NT2/D1 (cell line): ENCODE measurements at regions not wholly inside any gene's neighbourhood (a gene's known extent, or its start where the extent isn't known, plus 50 kb on each side); places are given as distances from the start of the nearest gene placed in this dataset.
"Not testable (repeated sequence)": the region's sequence is repeated elsewhere in the genome, so short reads cannot be mapped to it uniquely, and the experiment has no call there.

Experiments used
- DNase-seq: peaks from one replicate; pipeline ENCODE4 v3.0.0-alpha.2; 2011; ENCODE audit warnings: low read depth, low spot score
- H3K27me3 ChIP-seq: 2 replicates; pipeline ENCODE4 v1.6.0; 2011; ENCODE audit warnings: mild to moderate bottlenecking; ENCODE audit not compliant: insufficient read length, insufficient read depth
- H3K36me3 ChIP-seq: 2 replicates; pipeline ENCODE4 v1.6.1; 2011; ENCODE audit warnings: mild to moderate bottlenecking, low read length, mixed read lengths; ENCODE audit not compliant: insufficient read depth, insufficient read length
- H3K4me1 ChIP-seq: 2 replicates; pipeline ENCODE4 v1.5.1; 2011; ENCODE audit not compliant: insufficient read depth, insufficient read length
- H3K4me3 ChIP-seq: 2 replicates; pipeline ENCODE4 v1.5.1; 2011; ENCODE audit warnings: low read depth; ENCODE audit not compliant: insufficient read length
- H3K9ac ChIP-seq: 2 replicates; pipeline ENCODE4 v1.6.0; 2011; ENCODE audit warnings: low read depth; ENCODE audit not compliant: insufficient read length
- H3K9me3 ChIP-seq: 2 replicates; pipeline ENCODE4 v1.5.1; 2011; ENCODE audit warnings: mild to moderate bottlenecking, low read length; ENCODE audit not compliant: insufficient read depth
- SUZ12 ChIP-seq: IDR thresholded peaks from 2 replicates; pipeline ENCODE4 v1.6.1; 2011; ENCODE audit not compliant: insufficient read length, insufficient read depth; ENCODE audit errors: extremely low read depth
- YY1 ChIP-seq: IDR thresholded peaks from 2 replicates; pipeline ENCODE4 v1.6.1; 2011; ENCODE audit not compliant: insufficient read length, insufficient read depth
- ZNF274 ChIP-seq: IDR thresholded peaks from 2 replicates; pipeline ENCODE4 v1.6.1; 2011; ENCODE audit warnings: mild to moderate bottlenecking, low read depth, low read length

GRCh38 chr12:90675106-90675505, 279.9 kb downstream of the CCER1 start:
- H3K27me3 ChIP-seq, result no peaks in the 10 kb centered on the region
- H3K9ac ChIP-seq, result no peak overlapping the region
- no peak for TF ChIP-seq YY1
- TF ChIP-seq ZNF274, result no peak
- TF ChIP-seq SUZ12, result no peak
- H3K36me3 ChIP-seq, result no peaks in the 10 kb centered on the region
- H3K4me3 ChIP-seq, result no peak overlapping the region
- no peaks in the 10 kb centered on the region for H3K9me3 ChIP-seq
- no peaks in the 10 kb centered on the region for H3K4me1 ChIP-seq
- DNase-seq, result no peak

- no peak for DNase-seq
- Histone ChIP-seq H3K4me3 (no peak overlapping the region), H3K9me3 (no peaks in the 10 kb centered on the region), H3K4me1 (no peaks in the 10 kb centered on the region), H3K36me3 (no peaks in the 10 kb centered on the region), H3K27me3 (no peaks in the 10 kb centered on the region), H3K9ac (no peak overlapping the region)
- TF ChIP-seq ZNF274 (no peak), SUZ12 (no peak), YY1 (no peak)
Measured at GRCh38 chr12:90672081-90672480, 282.9 kb downstream of the CCER1 start.

DNA sequence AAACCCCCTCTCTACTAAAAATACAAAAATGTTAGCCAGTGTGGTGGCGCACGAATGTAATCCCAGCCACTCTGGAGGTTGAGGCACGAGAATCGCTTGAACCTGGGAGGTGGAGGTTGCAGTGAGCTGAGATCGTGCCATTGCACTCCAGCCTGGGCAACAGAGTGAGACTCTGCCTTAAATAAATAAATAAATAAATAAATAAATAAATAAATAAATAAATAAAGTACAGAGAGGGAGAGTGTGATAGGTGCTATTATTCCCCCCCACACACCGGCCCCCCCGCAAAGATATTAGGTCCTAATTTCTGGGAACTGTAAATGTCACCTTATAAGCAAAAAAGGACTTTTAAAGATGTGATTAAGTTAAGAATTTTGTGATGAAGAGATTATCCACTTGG, 291.0 kb downstream of the CCER1 start:
- H3K9ac ChIP-seq, H3K4me3 ChIP-seq, H3K4me1 ChIP-seq, H3K27me3 ChIP-seq, H3K9me3 ChIP-seq, DNase-seq, H3K36me3 ChIP-seq: not testable (repeated sequence)

GRCh38 chr12:90659060-90659459, 295.9 kb downstream of the CCER1 start:
- no peak overlapping the region for H3K4me3 ChIP-seq
- TF ChIP-seq SUZ12 (no peak), YY1 (no peak)
- H3K9ac ChIP-seq, result no peak overlapping the region
- H3K9me3 ChIP-seq, result no peaks in the 10 kb centered on the region
- no peaks in the 10 kb centered on the region for H3K36me3 ChIP-seq
- no peaks in the 10 kb centered on the region for H3K27me3 ChIP-seq
- H3K4me1 ChIP-seq, result no peaks in the 10 kb centered on the region
- no peak for DNase-seq

GRCh38 chr12:90653040-90653439, 301.9 kb downstream of the CCER1 start:
- no peaks in the 10 kb centered on the region for H3K4me1 ChIP-seq
- no peak overlapping the region for H3K9ac ChIP-seq
- no peak for DNase-seq
- no peaks in the 10 kb centered on the region for H3K36me3 ChIP-seq
- TF ChIP-seq ZNF274, result no peak
- TF ChIP-seq SUZ12, result no peak
- TF ChIP-seq YY1, result no peak
- H3K27me3 ChIP-seq, result no peaks in the 10 kb centered on the region
- no peak overlapping the region for H3K4me3 ChIP-seq
- no peaks in the 10 kb centered on the region for H3K9me3 ChIP-seq

GRCh38 chr12:90652280-90652679, 302.7 kb downstream of the CCER1 start:
- no peak for TF ChIP-seq YY1
- TF ChIP-seq SUZ12, result no peak
- TF ChIP-seq ZNF274, result no peak
- peaks cover 3% of the 10 kb centered on the region; the same call in 1 of the 2 replicates for H3K9me3 ChIP-seq
- no peaks in the 10 kb centered on the region for H3K27me3 ChIP-seq
- H3K36me3 ChIP-seq, result no peaks in the 10 kb centered on the region
- H3K4me1 ChIP-seq, result no peaks in the 10 kb centered on the region
- H3K9ac ChIP-seq, result no peak overlapping the region
- H3K4me3 ChIP-seq, result no peak overlapping the region
- DNase-seq, result no peak

DNA sequence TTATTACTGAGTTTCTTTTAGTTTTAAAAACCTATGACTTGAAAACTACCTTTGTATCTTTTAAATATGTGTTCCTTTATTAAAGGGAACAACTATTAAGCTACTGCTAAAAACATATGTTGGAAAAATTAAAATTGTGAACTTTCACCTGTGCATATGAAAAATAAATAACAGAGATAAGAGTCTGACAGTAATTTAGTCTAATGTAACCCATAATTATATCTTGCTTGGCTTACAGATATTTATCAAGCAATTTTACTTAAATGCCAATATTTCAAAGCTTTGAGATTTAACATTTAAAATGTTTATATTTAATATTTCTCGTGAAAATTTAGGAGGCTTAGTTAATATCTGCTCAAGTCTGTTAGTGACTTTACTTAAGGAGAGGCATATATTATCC, 309.8 kb downstream of the CCER1 start:
- no peaks in the 10 kb centered on the region for H3K27me3 ChIP-seq

DNA sequence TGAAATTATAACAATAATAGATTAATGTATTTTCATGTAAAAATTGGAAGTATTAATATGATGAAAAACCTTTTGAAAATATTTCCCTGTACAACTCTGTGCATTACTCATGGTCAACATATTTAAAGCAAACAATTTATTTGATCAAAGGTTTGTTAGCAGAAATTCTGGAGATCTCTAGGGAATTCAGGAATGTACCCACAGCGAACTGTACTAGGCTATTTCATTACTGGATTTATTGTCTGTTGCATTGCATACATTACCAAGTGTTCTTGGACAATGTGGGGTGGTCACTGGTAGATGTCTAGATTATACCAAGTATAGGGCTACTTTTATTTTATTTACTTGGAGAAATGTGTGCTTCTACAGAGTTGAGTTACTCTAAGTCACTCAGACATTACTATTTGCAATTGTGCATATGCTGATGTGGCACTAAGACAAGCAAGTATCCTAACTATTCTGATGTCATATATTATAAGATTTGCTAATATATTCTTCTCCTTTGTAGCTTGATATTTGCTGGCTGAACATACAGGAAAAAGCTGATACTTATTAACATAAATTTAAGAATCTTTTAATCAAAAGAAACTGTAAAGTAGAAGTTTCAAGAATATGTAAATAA, 323.3 kb downstream of the CCER1 start:
- no peaks in the 10 kb centered on the region for H3K9me3 ChIP-seq
- H3K36me3 ChIP-seq, result no peaks in the 10 kb centered on the region
- no peak for TF ChIP-seq SUZ12
- no peak for TF ChIP-seq ZNF274
- TF ChIP-seq YY1, result no peak
- no peaks in the 10 kb centered on the region for H3K27me3 ChIP-seq
- no peak overlapping the region for H3K9ac ChIP-seq
- no peaks in the 10 kb centered on the region for H3K4me1 ChIP-seq
- no peak overlapping the region for H3K4me3 ChIP-seq
- DNase-seq, result no peak

More for the DNA sequence above, 309.8 kb downstream of the CCER1 start:
- H3K4me3 ChIP-seq, result no peak overlapping the region
- TF ChIP-seq YY1 (no peak), ZNF274 (no peak), SUZ12 (no peak)
- no peak overlapping the region for H3K9ac ChIP-seq
- peaks cover 5% of the 10 kb centered on the region; the same call in 1 of the 2 replicates for H3K9me3 ChIP-seq
- no peaks in the 10 kb centered on the region for H3K4me1 ChIP-seq
- H3K36me3 ChIP-seq, result no peaks in the 10 kb centered on the region
- DNase-seq, result no peak
